HEK293 (cell line): ENCODE measurements at regions not wholly inside any gene's neighbourhood (a gene's known extent, or its start where the extent isn't known, plus 50 kb on each side); places are given as distances from the start of the nearest gene placed in this dataset.

Source experiments
- REST ChIP-seq: fragments of 450-650 bp; formaldehyde crosslinking; IDR thresholded peaks from 2 replicates; pipeline ENCODE4 v1.5.1; 2016; ENCODE audit warnings: missing biosample characterization, missing genetic modification characterization
- ZNF37A ChIP-seq: fragments of 450-650 bp; IDR thresholded peaks from 2 replicates; pipeline ENCODE4 v1.5.1; 2018; ENCODE audit warnings: missing biosample characterization, missing genetic modification characterization
- ZNF548 ChIP-seq: fragments of 450-650 bp; formaldehyde crosslinking; IDR thresholded peaks from 2 replicates; pipeline ENCODE4 v1.5.1; 2016; ENCODE audit warnings: missing biosample characterization, missing genetic modification characterization

GRCh38 chr14:45868377-45868776 lies 615.4 kb upstream of the MIS18BP1 start:
- TF ChIP-seq REST (tag by site-specific recombination), result no peak
- TF ChIP-seq ZNF548 (tag by site-specific recombination), result no peak
- TF ChIP-seq ZNF37A (tag by site-specific recombination), result no peak
